K562 (cell line): ENCODE measurements at regions not wholly inside any gene's neighbourhood (a gene's known extent, or its start where the extent isn't known, plus 50 kb on each side); places are given as distances from the start of the nearest gene placed in this dataset.

Source experiments
- ATAC-seq: fragments of 200-7000 bp; cut with Tn5 transposase; 3 replicates; pipeline ENCODE4 v1.9.1; 2020; ENCODE audit warnings: moderate library complexity
- BruUV-seq: library from RNA; stranded (reverse); fragments of 400-500 nt; replicated peaks from 2 replicates; lab custom pipeline; 2021; lab: Mats Ljungman, UMichigan
- CTCF ChIA-PET: fragments of 300-600 bp; formaldehyde crosslinking; extraction: SDS; loops from one replicate; lab custom pipeline; 2021; ENCODE audit warnings: low intra/inter-chr PET ratio; lab: Yijun Ruan, JAX
- POLR2A ChIA-PET: fragments of 300-600, 350-650 bp; sonication (Branson Sonifier 250); formaldehyde crosslinking; extraction: SDS; loops from one replicate; lab custom pipeline; 2021; ENCODE audit warnings: antibody characterized with exemption, inconsistent platforms; lab: Yijun Ruan, JAX
- DNase-seq, 4 experiments: peaks; one replicate each; pipeline versions ENCODE4 v3.0.0 to v3.0.0-alpha.2; 2011 to 2018; ENCODE audit warnings: low spot score in 3 of 4, mixed read lengths in 3 of 4; ENCODE audit errors: extremely low read depth in 1 of 4
- FAIRE-seq: peaks from 2 replicates; lab custom pipeline; 2011; peaks lifted over from hg19 to GRCh38; lab: Jason Lieb, UNC
- H2AFZ ChIP-seq: 2 replicates; pipeline ENCODE4 v1.6.0; 2011; ENCODE audit warnings: low read depth, low read length, control low read depth, inconsistent platforms
- H3K27ac ChIP-seq: fragments of 200-600 bp; 3 replicates; pipeline ENCODE4 v1.8.0; 2011; ENCODE audit warnings: low read depth, mild to moderate bottlenecking, control low read depth, inconsistent platforms, low read length, moderate library complexity, mixed read lengths; ENCODE audit errors: extremely low read depth
- H3K27me3 ChIP-seq, 2 experiments: fragments of 300-600 bp in 1 of 2; 2 replicates in 1 of 2; 3 replicates in 1 of 2; pipeline versions ENCODE4 v1.6.0 to v1.8.0; 2011; ENCODE audit warnings: inconsistent platforms in 2 of 2, low read length in 2 of 2, mild to moderate bottlenecking in 1 of 2, mixed read lengths in 1 of 2, moderate library complexity in 1 of 2; ENCODE audit not compliant: control insufficient read depth in 2 of 2, insufficient read depth in 2 of 2
- H3K36me3 ChIP-seq: fragments of 300-600 bp; 3 replicates; pipeline ENCODE4 v1.8.0; 2011; ENCODE audit warnings: mild to moderate bottlenecking, low read length, inconsistent platforms; ENCODE audit not compliant: control insufficient read depth, insufficient read depth
- H3K4me1 ChIP-seq, 2 experiments: fragments of 200-600 bp in 1 of 2; replicated peaks in 1 of 2; 2 replicates in 1 of 2; 3 replicates in 1 of 2; pipeline versions ENCODE4 v1.5.1 to v1.8.0; 2011; ENCODE audit warnings: inconsistent platforms in 2 of 2, low read length in 2 of 2, mild to moderate bottlenecking in 1 of 2, mixed read lengths in 1 of 2, moderate library complexity in 1 of 2; ENCODE audit not compliant: control insufficient read depth in 2 of 2, insufficient read depth in 2 of 2
- H3K4me2 ChIP-seq: 2 replicates; pipeline ENCODE4 v1.6.1; 2011; ENCODE audit warnings: low read length, control low read depth, inconsistent platforms, mixed read lengths; ENCODE audit not compliant: insufficient read depth
- H3K4me3 ChIP-seq: fragments of 200-600 bp; sonication (generic), shearing (Covaris generic); 2 replicates; pipeline ENCODE4 v1.5.1; 2016; ENCODE audit warnings: control low read depth, inconsistent platforms
- H3K79me2 ChIP-seq: fragments of 200-600 bp; 3 replicates; pipeline ENCODE4 v1.8.0; 2011; ENCODE audit warnings: low read length, inconsistent platforms; ENCODE audit not compliant: control insufficient read depth, insufficient read depth
- H3K9ac ChIP-seq, 2 experiments: 2 replicates each; pipeline versions ENCODE4 v1.6.0 to v1.6.1; 2011; ENCODE audit warnings: low read depth in 2 of 2, low read length in 2 of 2, control low read depth in 1 of 2, inconsistent platforms in 1 of 2, mild to moderate bottlenecking in 1 of 2, mixed read lengths in 1 of 2; ENCODE audit not compliant: insufficient read depth in 1 of 2
- H3K9me1 ChIP-seq: one replicate; pipeline ENCODE4 v1.6.0; 2011; ENCODE audit warnings: inconsistent platforms, mild to moderate bottlenecking, low read length, moderate library complexity; ENCODE audit not compliant: control insufficient read depth, insufficient read depth
- H3K9me3 ChIP-seq: replicated peaks from 2 replicates; pipeline ENCODE4 v1.5.1; 2011; ENCODE audit warnings: low read depth, low read length, inconsistent platforms; ENCODE audit not compliant: control insufficient read depth, insufficient read depth
- H4K20me1 ChIP-seq: replicated peaks from 2 replicates; pipeline ENCODE4 v1.6.1; 2011; ENCODE audit warnings: low read length, inconsistent platforms, mixed read lengths; ENCODE audit not compliant: control insufficient read depth, insufficient read depth
- MEIS2 ChIP-seq: fragments of 450-650 bp; IDR thresholded peaks from 2 replicates; pipeline ENCODE4 v1.6.1; 2014; ENCODE audit warnings: mild to moderate bottlenecking; ENCODE audit not compliant: partially characterized antibody
- NCOA1 ChIP-seq: fragments of 450-650 bp; IDR thresholded peaks from 2 replicates; pipeline ENCODE4 v1.6.1; 2016; ENCODE audit warnings: low read depth
- SIRT6 ChIP-seq: IDR thresholded peaks from one replicate; pipeline ENCODE4 v1.6.1; 2012; ENCODE audit warnings: low read depth, mild to moderate bottlenecking, control low read depth, inconsistent platforms, low read length, moderate library complexity
- SRF ChIP-seq, 2 experiments: fragments of 250-450, 450-650 bp in 1 of 2; sonication (Bioruptor Pico) in 1 of 2; sonication (generic) in 1 of 2; formaldehyde crosslinking; IDR thresholded peaks; 2 replicates each; pipeline versions ENCODE4 v1.5.0 to v1.5.1; 2020 to 2022; ENCODE audit warnings: mild to moderate bottlenecking in 1 of 2, missing genetic modification reagents in 1 of 2
- whole genome bisulfite sequencing: fragments of 100-300 bp; shearing (Covaris generic); methylation state at CpG from one replicate; pipeline ENCODE4 v1.1.6; 2016; ENCODE audit warnings: low coverage, mixed read lengths; ENCODE audit not compliant: insufficient coverage; ENCODE audit errors: missing lambda C conversion rate; 5-methylcytosine and 5-hydroxymethylcytosine counted together
- in situ Hi-C: fragments of 300-500 bp; cut with MboI; formaldehyde crosslinking; loops from 4 replicates; pipeline ENCODE4 v1.15.0; 2018; ENCODE audit warnings: inconsistent platforms, mixed read lengths
- intact Hi-C: fragments of 100-400 bp; cut with micrococcal nuclease; formaldehyde crosslinking; loops from 2 replicates; pipeline ENCODE4 v1.14.2; 2022
- TF ChIP-seq, protein P1 (sequence below): fragments of 250-450 bp; sonication (Bioruptor Pico); IDR thresholded peaks from 2 replicates; pipeline ENCODE4 v1.4.0; 2020

DNA sequence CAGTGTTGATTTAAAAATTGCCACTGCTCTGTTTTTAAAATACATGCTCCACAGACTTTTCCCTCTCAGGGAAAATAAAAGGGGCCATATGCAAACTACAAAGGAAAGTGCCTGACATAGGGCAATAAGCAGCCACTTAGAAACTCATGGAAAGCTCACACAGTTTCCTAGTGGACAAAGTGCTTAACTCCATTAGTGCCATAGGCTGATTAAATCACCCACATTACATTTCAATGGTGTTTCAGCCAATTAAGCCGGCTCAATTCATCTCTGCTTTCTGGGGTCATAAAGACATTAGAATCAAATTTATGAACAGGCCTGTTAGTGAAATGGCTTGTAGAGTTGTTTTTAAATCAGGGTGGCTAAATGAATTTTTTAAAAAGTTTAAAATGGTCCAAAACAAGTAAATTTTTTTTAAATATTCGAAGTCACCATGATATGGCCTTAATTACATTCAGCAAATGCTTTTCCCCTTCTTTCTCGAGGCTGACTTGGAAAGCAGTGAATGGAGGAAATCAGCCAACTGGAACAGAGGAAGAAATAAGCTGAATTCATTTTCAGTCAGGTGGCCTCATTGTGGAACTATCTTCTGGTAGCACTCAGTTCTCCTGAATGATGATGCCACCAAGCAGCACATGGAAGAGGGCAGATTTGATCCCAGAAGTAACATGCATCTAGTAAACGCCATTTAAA, 2305.1 kb upstream of the AGA start:
- Histone ChIP-seq H3K9me3 (no peaks in the 10 kb centered on the region), H4K20me1 (no peaks in the 10 kb centered on the region), H3K4me1 (no peaks in the 10 kb centered on the region; a peak in 1 of 5 replicates), H3K4me3 (no peak overlapping the region), H3K27me3 (no peaks in the 10 kb centered on the region), H3K4me2 (no peak overlapping the region), H2AFZ (no peak overlapping the region), H3K9me1 (no peaks in the 10 kb centered on the region), H3K79me2 (no peaks in the 10 kb centered on the region), H3K36me3 (no peaks in the 10 kb centered on the region), H3K9ac (no peak overlapping the region), H3K27ac (no peak overlapping the region)
- WGBS, result 3% methylated on average over 4 of the region's 4 CpGs
- DNase-seq, result no peak
- ChIA-PET CTCF (no interaction called here), POLR2A (no interaction called here)
- FAIRE-seq, result no peak
- intact Hi-C loops (no loop called here), in situ Hi-C loops (no loop called here)
- ATAC-seq, result no peak
- BruUV-seq, result no TSS peak
- no peak for TF ChIP-seq NCOA1

DNA sequence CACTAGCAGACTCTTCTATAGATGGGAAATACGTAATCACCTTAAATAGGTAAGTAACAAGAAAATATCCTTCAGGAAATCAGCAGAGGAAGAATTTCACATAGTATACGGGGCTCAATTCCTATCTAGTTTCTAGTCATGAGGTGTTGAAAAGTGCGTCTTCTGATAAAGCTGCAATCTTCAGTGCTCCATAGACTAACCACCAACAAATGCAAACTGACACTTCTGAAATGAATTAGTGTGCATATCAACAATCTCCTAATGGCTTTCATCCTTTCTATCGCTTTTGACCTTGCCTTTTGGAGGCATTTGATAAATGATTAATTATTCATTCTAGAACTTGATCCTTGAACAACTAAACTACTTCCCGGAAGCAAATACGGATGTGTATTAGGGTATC, 2306.6 kb upstream of the AGA start:
- 1% methylated on average over 6 of the region's 6 CpGs for WGBS
- no peaks in the 10 kb centered on the region for H4K20me1 ChIP-seq
- in situ Hi-C loops (no loop called here), intact Hi-C loops (no loop called here)
- no peaks in the 10 kb centered on the region; a peak in 1 of 5 replicates for H3K4me1 ChIP-seq
- no peak for FAIRE-seq
- no peak for ATAC-seq
- POLR2A ChIA-PET, result no interaction called here
- no peaks in the 10 kb centered on the region for H3K9me3 ChIP-seq
- no peaks in the 10 kb centered on the region for H3K79me2 ChIP-seq
- H3K9ac ChIP-seq, result no peak overlapping the region
- no peak overlapping the region for H2AFZ ChIP-seq
- CTCF ChIA-PET, result no interaction called here
- no TSS peak for BruUV-seq
- H3K9me1 ChIP-seq, result no peaks in the 10 kb centered on the region
- H3K4me3 ChIP-seq, result no peak overlapping the region
- H3K4me2 ChIP-seq, result no peak overlapping the region
- H3K36me3 ChIP-seq, result no peaks in the 10 kb centered on the region
- no peaks in the 10 kb centered on the region for H3K27me3 ChIP-seq
- H3K27ac ChIP-seq, result no peak overlapping the region
- DNase-seq, result peak in 1 of 4 experiments; percentile 17
- TF ChIP-seq, protein P1, sequence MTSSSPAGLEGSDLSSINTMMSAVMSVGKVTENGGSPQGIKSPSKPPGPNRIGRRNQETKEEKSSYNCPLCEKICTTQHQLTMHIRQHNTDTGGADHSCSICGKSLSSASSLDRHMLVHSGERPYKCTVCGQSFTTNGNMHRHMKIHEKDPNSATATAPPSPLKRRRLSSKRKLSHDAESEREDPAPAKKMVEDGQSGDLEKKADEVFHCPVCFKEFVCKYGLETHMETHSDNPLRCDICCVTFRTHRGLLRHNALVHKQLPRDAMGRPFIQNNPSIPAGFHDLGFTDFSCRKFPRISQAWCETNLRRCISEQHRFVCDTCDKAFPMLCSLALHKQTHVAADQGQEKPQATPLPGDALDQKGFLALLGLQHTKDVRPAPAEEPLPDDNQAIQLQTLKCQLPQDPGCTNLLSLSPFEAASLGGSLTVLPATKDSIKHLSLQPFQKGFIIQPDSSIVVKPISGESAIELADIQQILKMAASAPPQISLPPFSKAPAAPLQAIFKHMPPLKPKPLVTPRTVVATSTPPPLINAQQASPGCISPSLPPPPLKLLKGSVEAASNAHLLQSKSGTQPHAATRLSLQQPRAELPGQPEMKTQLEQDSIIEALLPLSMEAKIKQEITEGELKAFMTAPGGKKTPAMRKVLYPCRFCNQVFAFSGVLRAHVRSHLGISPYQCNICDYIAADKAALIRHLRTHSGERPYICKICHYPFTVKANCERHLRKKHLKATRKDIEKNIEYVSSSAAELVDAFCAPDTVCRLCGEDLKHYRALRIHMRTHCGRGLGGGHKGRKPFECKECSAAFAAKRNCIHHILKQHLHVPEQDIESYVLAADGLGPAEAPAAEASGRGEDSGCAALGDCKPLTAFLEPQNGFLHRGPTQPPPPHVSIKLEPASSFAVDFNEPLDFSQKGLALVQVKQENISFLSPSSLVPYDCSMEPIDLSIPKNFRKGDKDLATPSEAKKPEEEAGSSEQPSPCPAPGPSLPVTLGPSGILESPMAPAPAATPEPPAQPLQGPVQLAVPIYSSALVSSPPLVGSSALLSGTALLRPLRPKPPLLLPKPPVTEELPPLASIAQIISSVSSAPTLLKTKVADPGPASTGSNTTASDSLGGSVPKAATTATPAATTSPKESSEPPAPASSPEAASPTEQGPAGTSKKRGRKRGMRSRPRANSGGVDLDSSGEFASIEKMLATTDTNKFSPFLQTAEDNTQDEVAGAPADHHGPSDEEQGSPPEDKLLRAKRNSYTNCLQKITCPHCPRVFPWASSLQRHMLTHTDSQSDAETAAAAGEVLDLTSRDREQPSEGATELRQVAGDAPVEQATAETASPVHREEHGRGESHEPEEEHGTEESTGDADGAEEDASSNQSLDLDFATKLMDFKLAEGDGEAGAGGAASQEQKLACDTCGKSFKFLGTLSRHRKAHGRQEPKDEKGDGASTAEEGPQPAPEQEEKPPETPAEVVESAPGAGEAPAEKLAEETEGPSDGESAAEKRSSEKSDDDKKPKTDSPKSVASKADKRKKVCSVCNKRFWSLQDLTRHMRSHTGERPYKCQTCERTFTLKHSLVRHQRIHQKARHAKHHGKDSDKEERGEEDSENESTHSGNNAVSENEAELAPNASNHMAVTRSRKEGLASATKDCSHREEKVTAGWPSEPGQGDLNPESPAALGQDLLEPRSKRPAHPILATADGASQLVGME (CRISPR knock-in tag), result no peak
- no peak for TF ChIP-seq SIRT6
- TF ChIP-seq SRF (CRISPR knock-in tag; IDR thresholded peaks at IDR 0.05), result no peak
- TF ChIP-seq MEIS2, result peak; percentile 59
